ENCODE measurements at regions not wholly inside any gene's neighbourhood (a gene's known extent, or its start where the extent isn't known, plus 50 kb on each side); places are given as distances from the start of the nearest gene placed in this dataset.
A peak's percentile ranks its signal among the peaks of the same experiment; 100 is the strongest.

GRCh38 chr4:34009951-34010350, 2234.4 kb downstream of the ARAP2 start:
- DNase-seq, result no peak
- no peak overlapping the region for H3K23ac ChIP-seq (ENCODE audit: low read length in 2 of 2)
- H2AK5ac ChIP-seq (ENCODE audit: low read length, severe bottlenecking), result no peak overlapping the region
- H4K8ac ChIP-seq (ENCODE audit: low read length), result no peak overlapping the region
- no peak overlapping the region for H3K4me2 ChIP-seq (ENCODE audit: low read length, poor library complexity, severe bottlenecking)
- no peak overlapping the region for H2BK12ac ChIP-seq (ENCODE audit: low read length in 2 of 2)
- H3K27ac ChIP-seq (ENCODE audit: low read length, poor library complexity, severe bottlenecking), result no peak overlapping the region
- no peak overlapping the region for H3K4ac ChIP-seq (ENCODE audit: low read depth in 1 of 2, low read length in 2 of 2)
- no peak overlapping the region for H3K18ac ChIP-seq (ENCODE audit: low read depth in 1 of 2, low read length in 2 of 2)
- H3K9me3 ChIP-seq (ENCODE audit: control insufficient read depth, low read length), result no peaks in the 10 kb centered on the region
- no peak overlapping the region for H3K14ac ChIP-seq (ENCODE audit: low read length in 2 of 2)
- no peak overlapping the region for H2BK5ac ChIP-seq (ENCODE audit: low read depth, low read length, poor library complexity, severe bottlenecking)
- no peak overlapping the region for H3K4me3 ChIP-seq (ENCODE audit: insufficient read depth in 1 of 2, low read depth in 1 of 2, low read length in 2 of 2)
- H3K4me1 ChIP-seq (ENCODE audit: control insufficient read depth, insufficient read depth, low read depth, low read length), result no peaks in the 10 kb centered on the region
- H2BK120ac ChIP-seq (ENCODE audit: low read depth, low read length), result no peak overlapping the region
- H3K27me3 ChIP-seq (ENCODE audit: control insufficient read depth in 1 of 2, insufficient read depth in 1 of 2, low read length in 2 of 2), result no peaks in the 10 kb centered on the region
- H4K91ac ChIP-seq (ENCODE audit: low read length), result no peak overlapping the region
- no peak overlapping the region for H2AFZ ChIP-seq (ENCODE audit: low read depth, low read length)
- H3K79me1 ChIP-seq (replicated peaks; ENCODE audit: low read length, poor library complexity, severe bottlenecking), result no peaks in the 10 kb centered on the region
- no peak overlapping the region for H2BK15ac ChIP-seq (ENCODE audit: low read depth, poor library complexity, severe bottlenecking)
- H3K36me3 ChIP-seq (ENCODE audit: control insufficient read depth in 1 of 2, insufficient read depth in 2 of 2, low read depth in 1 of 2, low read length in 2 of 2), result no peaks in the 10 kb centered on the region
- WGBS, result no CpG with 5 or more reads among the region's 1 CpG
- H3K9ac ChIP-seq (ENCODE audit: low read length), result no peak overlapping the region

GRCh38 chr4:34010751-34011519, 2233.4 kb downstream of the ARAP2 start:
- WGBS, result no CpG with 5 or more reads among the region's 6 CpGs
- H3K4me1 ChIP-seq (ENCODE audit: control insufficient read depth, insufficient read depth, low read depth, low read length), result no peaks in the 10 kb centered on the region

GRCh38 chr4:34035225-34035624, 2209.1 kb downstream of the ARAP2 start:
- Histone ChIP-seq H3K9ac (ENCODE audit: low read length) (no peak overlapping the region), H2BK5ac (ENCODE audit: low read depth, low read length, poor library complexity, severe bottlenecking) (no peak overlapping the region), H3K4me2 (ENCODE audit: low read length, poor library complexity, severe bottlenecking) (no peak overlapping the region), H4K8ac (ENCODE audit: low read length) (no peak overlapping the region), H3K23ac (ENCODE audit: low read length in 2 of 2) (no peak overlapping the region), H2AK5ac (ENCODE audit: low read length, severe bottlenecking) (no peak overlapping the region), H3K9me3 (ENCODE audit: control insufficient read depth, low read length) (no peaks in the 10 kb centered on the region), H4K91ac (ENCODE audit: low read length) (no peak overlapping the region), H3K27ac (ENCODE audit: low read length, poor library complexity, severe bottlenecking) (no peak overlapping the region), H2BK120ac (ENCODE audit: low read depth, low read length) (no peak overlapping the region), H3K4me3 (ENCODE audit: insufficient read depth in 1 of 2, low read depth in 1 of 2, low read length in 2 of 2) (no peak overlapping the region), H3K79me1 (replicated peaks; ENCODE audit: low read length, poor library complexity, severe bottlenecking) (no peaks in the 10 kb centered on the region), H3K27me3 (ENCODE audit: control insufficient read depth in 1 of 2, insufficient read depth in 1 of 2, low read length in 2 of 2) (no peaks in the 10 kb centered on the region), H2BK15ac (ENCODE audit: low read depth, poor library complexity, severe bottlenecking) (no peak overlapping the region), H2BK12ac (ENCODE audit: low read length in 2 of 2) (no peak overlapping the region), H2AFZ (ENCODE audit: low read depth, low read length) (no peak overlapping the region), H3K4me1 (ENCODE audit: control insufficient read depth, insufficient read depth, low read depth, low read length) (no peaks in the 10 kb centered on the region), H3K36me3 (ENCODE audit: control insufficient read depth in 1 of 2, insufficient read depth in 2 of 2, low read depth in 1 of 2, low read length in 2 of 2) (no peaks in the 10 kb centered on the region), H3K4ac (ENCODE audit: low read depth in 1 of 2, low read length in 2 of 2) (no peak overlapping the region), H3K14ac (ENCODE audit: low read length in 2 of 2) (no peak overlapping the region), H3K18ac (ENCODE audit: low read depth in 1 of 2, low read length in 2 of 2) (no peak overlapping the region)
- no CpG with 5 or more reads among the region's 1 CpG for WGBS
- no peak for DNase-seq

More at GRCh38 chr4:34010751-34011519, 2233.4 kb downstream of the ARAP2 start:
- Histone ChIP-seq H3K14ac (ENCODE audit: low read length in 2 of 2) (no peak overlapping the region), H2AK5ac (ENCODE audit: low read length, severe bottlenecking) (no peak overlapping the region), H2BK15ac (ENCODE audit: low read depth, poor library complexity, severe bottlenecking) (no peak overlapping the region), H3K23ac (ENCODE audit: low read length in 2 of 2) (no peak overlapping the region), H3K9me3 (ENCODE audit: control insufficient read depth, low read length) (no peaks in the 10 kb centered on the region), H3K4me3 (ENCODE audit: insufficient read depth in 1 of 2, low read depth in 1 of 2, low read length in 2 of 2) (no peak overlapping the region), H3K36me3 (ENCODE audit: control insufficient read depth in 1 of 2, insufficient read depth in 2 of 2, low read depth in 1 of 2, low read length in 2 of 2) (no peaks in the 10 kb centered on the region), H2AFZ (ENCODE audit: low read depth, low read length) (no peak overlapping the region), H4K8ac (ENCODE audit: low read length) (no peak overlapping the region), H3K27me3 (ENCODE audit: control insufficient read depth in 1 of 2, insufficient read depth in 1 of 2, low read length in 2 of 2) (no peaks in the 10 kb centered on the region), H3K79me1 (replicated peaks; ENCODE audit: low read length, poor library complexity, severe bottlenecking) (no peaks in the 10 kb centered on the region), H3K4me2 (ENCODE audit: low read length, poor library complexity, severe bottlenecking) (no peak overlapping the region), H2BK120ac (ENCODE audit: low read depth, low read length) (no peak overlapping the region), H2BK5ac (ENCODE audit: low read depth, low read length, poor library complexity, severe bottlenecking) (no peak overlapping the region), H4K91ac (ENCODE audit: low read length) (no peak overlapping the region), H3K18ac (ENCODE audit: low read depth in 1 of 2, low read length in 2 of 2) (no peak overlapping the region), H3K27ac (ENCODE audit: low read length, poor library complexity, severe bottlenecking) (no peak overlapping the region), H3K9ac (ENCODE audit: low read length) (no peak overlapping the region), H3K4ac (ENCODE audit: low read depth in 1 of 2, low read length in 2 of 2) (no peak overlapping the region), H2BK12ac (ENCODE audit: low read length in 2 of 2) (no peak overlapping the region)
- DNase-seq, result no peak

- H3K36me3 ChIP-seq (ENCODE audit: control insufficient read depth in 1 of 2, insufficient read depth in 2 of 2, low read depth in 1 of 2, low read length in 2 of 2), result no peaks in the 10 kb centered on the region
- no CpG with 5 or more reads among the region's 1 CpG for WGBS
- no peak overlapping the region for H2AFZ ChIP-seq (ENCODE audit: low read depth, low read length)
Measured at GRCh38 chr4:34037280-34037679, 2207.0 kb downstream of the ARAP2 start.

More at GRCh38 chr4:34037280-34037679, 2207.0 kb downstream of the ARAP2 start:
- no peak overlapping the region for H4K91ac ChIP-seq (ENCODE audit: low read length)
- H3K4me3 ChIP-seq (ENCODE audit: insufficient read depth in 1 of 2, low read depth in 1 of 2, low read length in 2 of 2), result no peak overlapping the region
- H3K4ac ChIP-seq (ENCODE audit: low read depth in 1 of 2, low read length in 2 of 2), result no peak overlapping the region
- H3K4me1 ChIP-seq (ENCODE audit: control insufficient read depth, insufficient read depth, low read depth, low read length), result no peaks in the 10 kb centered on the region
- no peak overlapping the region for H2BK120ac ChIP-seq (ENCODE audit: low read depth, low read length)
- H3K79me1 ChIP-seq (replicated peaks; ENCODE audit: low read length, poor library complexity, severe bottlenecking), result no peaks in the 10 kb centered on the region
- H3K23ac ChIP-seq (ENCODE audit: low read length in 2 of 2), result no peak overlapping the region
- no peak overlapping the region for H4K8ac ChIP-seq (ENCODE audit: low read length)
- no peak overlapping the region for H3K4me2 ChIP-seq (ENCODE audit: low read length, poor library complexity, severe bottlenecking)
- no peak overlapping the region for H3K18ac ChIP-seq (ENCODE audit: low read depth in 1 of 2, low read length in 2 of 2)
- no peak overlapping the region for H2AK5ac ChIP-seq (ENCODE audit: low read length, severe bottlenecking)
- no peaks in the 10 kb centered on the region for H3K9me3 ChIP-seq (ENCODE audit: control insufficient read depth, low read length)
- H3K9ac ChIP-seq (ENCODE audit: low read length), result peak overlapping the region; percentile 63
- no peak overlapping the region for H2BK15ac ChIP-seq (ENCODE audit: low read depth, poor library complexity, severe bottlenecking)
- DNase-seq, result no peak
- no peak overlapping the region for H2BK5ac ChIP-seq (ENCODE audit: low read depth, low read length, poor library complexity, severe bottlenecking)
- H2BK12ac ChIP-seq (ENCODE audit: low read length in 2 of 2), result no peak overlapping the region
- no peak overlapping the region for H3K14ac ChIP-seq (ENCODE audit: low read length in 2 of 2)
- H3K27me3 ChIP-seq (ENCODE audit: control insufficient read depth in 1 of 2, insufficient read depth in 1 of 2, low read length in 2 of 2), result no peaks in the 10 kb centered on the region
- no peak overlapping the region for H3K27ac ChIP-seq (ENCODE audit: low read length, poor library complexity, severe bottlenecking)
